Endothelial cell of umbilical vein (primary cell): ENCODE measurements at regions not wholly inside any gene's neighbourhood (a gene's known extent, or its start where the extent isn't known, plus 50 kb on each side); places are given as distances from the start of the nearest gene placed in this dataset.

ENCODE experiments used
- BruUV-seq: library from RNA; stranded (reverse); fragments of 400-500 nt; replicated peaks from 2 replicates; lab custom pipeline; 2021; lab: Mats Ljungman, UMichigan
- CTCF ChIA-PET: fragments of 300-600, 350-600 bp; sonication (Branson Sonifier 250); formaldehyde crosslinking; loops from one replicate; lab custom pipeline; 2021; ENCODE audit warnings: antibody characterized with exemption, inconsistent platforms; lab: Charles Lee
- POLR2A ChIA-PET: fragments of 300-600, 350-600 bp; sonication (Branson Sonifier 250); formaldehyde crosslinking; loops from one replicate; lab custom pipeline; 2021; ENCODE audit warnings: antibody characterized with exemption, inconsistent platforms; lab: Charles Lee
- DNase-seq: peaks from one replicate; pipeline ENCODE4 v3.0.0-alpha.2; 2011; ENCODE audit warnings: low read depth, low spot score
- FAIRE-seq: peaks from 2 replicates; lab custom pipeline; 2011; peaks lifted over from hg19 to GRCh38; lab: Jason Lieb, UNC
- H2AFZ ChIP-seq: 2 replicates; pipeline ENCODE4 v1.6.0; 2012; ENCODE audit warnings: low read depth, low read length, control low read depth, inconsistent platforms
- H3K27ac ChIP-seq: 2 replicates; pipeline ENCODE4 v1.5.1; 2011; ENCODE audit warnings: low read depth, mild to moderate bottlenecking, control low read depth, low read length, moderate library complexity; ENCODE audit not compliant: insufficient read depth
- H3K27me3 ChIP-seq, 2 experiments: 2 replicates each; pipeline versions ENCODE4 v1.6.0 to v1.6.1; 2011; ENCODE audit warnings: low read length in 2 of 2, mixed read lengths in 1 of 2; ENCODE audit not compliant: control insufficient read depth in 2 of 2, insufficient read depth in 2 of 2
- H3K36me3 ChIP-seq, 2 experiments: 2 replicates in 1 of 2; 3 replicates in 1 of 2; pipeline ENCODE4 v1.5.1; 2011; ENCODE audit warnings: low read length in 2 of 2, mild to moderate bottlenecking in 1 of 2, moderate library complexity in 1 of 2; ENCODE audit not compliant: control insufficient read depth in 2 of 2, insufficient read depth in 2 of 2; ENCODE audit errors: extremely low read depth in 1 of 2
- H3K4me1 ChIP-seq: 3 replicates; pipeline ENCODE4 v1.5.1; 2011; ENCODE audit warnings: mild to moderate bottlenecking, low read length; ENCODE audit not compliant: control insufficient read depth, insufficient read depth; ENCODE audit errors: extremely low read depth
- H3K4me2 ChIP-seq: 2 replicates; pipeline ENCODE4 v1.6.1; 2011; ENCODE audit warnings: low read length, control low read depth, mixed read lengths; ENCODE audit not compliant: insufficient read depth
- H3K4me3 ChIP-seq, 3 experiments: fragments of 200-600 bp in 1 of 3; sonication (generic), shearing (Covaris generic) in 1 of 3; replicated peaks in 1 of 3; 2 replicates each; pipeline ENCODE4 v1.5.1; 2011 to 2016; ENCODE audit warnings: control low read depth in 3 of 3, low read length in 3 of 3, mild to moderate bottlenecking in 2 of 3, inconsistent platforms in 1 of 3, low read depth in 1 of 3, moderate library complexity in 1 of 3; ENCODE audit not compliant: insufficient read depth in 1 of 3
- H3K79me2 ChIP-seq: 2 replicates; pipeline ENCODE4 v1.6.0; 2012; ENCODE audit warnings: low read length, inconsistent platforms; ENCODE audit not compliant: control insufficient read depth, insufficient read depth
- H3K9ac ChIP-seq: replicated peaks from 2 replicates; pipeline ENCODE3; 2011; ENCODE audit warnings: low read length, control low read depth; ENCODE audit not compliant: insufficient read depth; ENCODE audit errors: extremely low read depth
- H3K9me1 ChIP-seq: replicated peaks from 3 replicates; pipeline ENCODE4 v1.6.0; 2011; ENCODE audit warnings: mild to moderate bottlenecking, low read length; ENCODE audit not compliant: control insufficient read depth, insufficient read depth; ENCODE audit errors: extremely low read depth
- H3K9me3 ChIP-seq: replicated peaks from 2 replicates; pipeline ENCODE4 v1.5.1; 2012; ENCODE audit warnings: low read length, inconsistent platforms; ENCODE audit not compliant: control insufficient read depth, insufficient read depth
- H4K20me1 ChIP-seq: replicated peaks from 2 replicates; pipeline ENCODE3; 2011; ENCODE audit warnings: mild to moderate bottlenecking, low read length; ENCODE audit not compliant: control insufficient read depth, insufficient read depth; ENCODE audit errors: extremely low read depth
- CTCF ChIP-seq, 2 donors: IDR thresholded peaks; 1 replicate in 1 of 2; 2 replicates in 1 of 2; pipeline ENCODE4 v1.5.1; 2011; ENCODE audit warnings: low read length in 2 of 2, mild to moderate bottlenecking in 2 of 2, moderate library complexity in 2 of 2, control low read depth in 1 of 2, inconsistent platforms in 1 of 2, low read depth in 1 of 2; ENCODE audit not compliant: insufficient read depth in 1 of 2; ENCODE audit errors: extremely low read depth in 1 of 2
- EZH2 ChIP-seq: IDR thresholded peaks from 2 replicates; pipeline ENCODE4 v1.6.1; 2012; ENCODE audit warnings: borderline replicate concordance, low read depth, mild to moderate bottlenecking, moderate library complexity, low read length, inconsistent platforms; ENCODE audit not compliant: severe bottlenecking
- FOS ChIP-seq: IDR thresholded peaks from 2 replicates; pipeline ENCODE4 v1.6.1; 2011; ENCODE audit warnings: mild to moderate bottlenecking, low read length, moderate library complexity, borderline replicate concordance; ENCODE audit not compliant: insufficient read depth
- MAX ChIP-seq: IDR thresholded peaks from 2 replicates; pipeline ENCODE4 v1.6.1; 2011; ENCODE audit not compliant: insufficient read depth, insufficient read length
- MYC ChIP-seq: IDR thresholded peaks from one replicate; pipeline ENCODE4 v1.6.1; 2011; ENCODE audit warnings: mild to moderate bottlenecking, low read depth, low read length
- POLR2A ChIP-seq: IDR thresholded peaks from 2 replicates; pipeline ENCODE4 v1.6.1; 2012; ENCODE audit warnings: low read depth, mild to moderate bottlenecking, control low read depth, low read length
- POLR2AphosphoS5 ChIP-seq: IDR thresholded peaks from 2 replicates; pipeline ENCODE4 v1.6.1; 2012; ENCODE audit warnings: low read depth, mild to moderate bottlenecking, control low read depth, low read length, moderate library complexity; ENCODE audit not compliant: insufficient read depth
- dilution Hi-C: fragments of 300-500 bp; cut with MboI; formaldehyde crosslinking; loops from one replicate; pipeline ENCODE4 v1.15.0; 2019; ENCODE audit warnings: low sequenced_read_pairs; ENCODE audit not compliant: extremely low pct_ligation_motif_present
- intact Hi-C: fragments of 100-400 bp; cut with micrococcal nuclease; formaldehyde crosslinking; loops from one replicate; pipeline ENCODE4 v1.10.0; 2022

DNA sequence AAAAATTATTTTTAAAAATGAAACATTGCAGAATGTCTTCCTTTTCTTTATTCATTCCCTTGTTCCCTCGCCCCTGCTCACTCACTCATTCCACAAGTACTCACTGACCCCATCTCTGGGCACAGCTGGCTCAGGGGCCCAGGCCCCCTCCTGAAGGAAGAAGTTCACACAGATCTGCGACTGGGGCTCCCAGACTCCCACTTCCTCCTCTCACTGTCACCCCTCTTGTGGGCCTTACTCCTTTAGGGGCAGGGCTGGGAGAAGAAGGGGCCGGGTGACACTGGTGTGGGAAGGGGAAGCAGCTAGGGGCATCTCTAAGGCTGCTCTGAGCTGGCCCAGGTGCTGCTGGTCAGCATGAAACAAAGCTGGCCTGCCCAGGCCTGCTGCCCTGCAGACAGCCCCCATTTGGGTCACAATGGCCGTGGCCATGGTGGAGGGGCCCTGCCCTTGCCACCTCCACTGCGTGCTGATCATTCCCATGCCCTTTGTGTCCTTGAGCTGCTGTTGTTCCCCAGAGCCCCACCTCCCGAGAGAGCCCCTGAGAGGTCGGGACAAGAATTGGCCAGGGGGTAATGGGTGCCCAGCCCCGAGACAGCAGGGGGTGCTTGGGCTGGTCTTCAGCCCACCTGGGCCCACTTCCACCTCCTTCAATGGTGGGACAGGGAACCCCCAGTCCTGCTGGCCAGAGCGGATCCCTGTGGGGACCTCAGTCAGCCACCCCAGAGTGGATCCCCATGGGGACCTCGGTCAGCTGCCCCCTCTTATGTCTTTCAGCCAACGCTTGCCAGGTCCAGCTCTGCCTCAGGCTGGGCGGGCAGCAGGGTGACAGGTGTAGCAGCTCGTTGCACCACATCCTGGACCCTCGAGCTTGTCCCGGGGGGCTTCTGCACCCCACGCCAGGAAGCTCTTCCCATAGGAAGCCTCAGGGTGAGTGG is 212.4 kb upstream of the C14orf180 start:
- TF ChIP-seq MYC (no peak), POLR2AphosphoS5 (no peak), FOS (no peak), CTCF (IDR thresholded peaks at IDR 0.05; ENCODE audit: extremely low read depth in 1 of 2, insufficient read depth in 1 of 2, low read depth in 1 of 2, low read length in 2 of 2) (no peak), MAX (no peak), EZH2 (no peak), POLR2A (no peak)
- dilution Hi-C loops = no loop called here
- no peaks in the 10 kb centered on the region for H3K79me2 ChIP-seq
- no peak for DNase-seq
- no peak overlapping the region for H2AFZ ChIP-seq
- no peaks in the 10 kb centered on the region for H3K27me3 ChIP-seq
- H3K9ac ChIP-seq = no peak overlapping the region
- no peaks in the 10 kb centered on the region for H3K9me1 ChIP-seq
- BruUV-seq = no TSS peak
- ChIA-PET CTCF (no interaction called here), POLR2A (no interaction called here)
- H3K4me1 ChIP-seq = no peaks in the 10 kb centered on the region
- H4K20me1 ChIP-seq = no peaks in the 10 kb centered on the region
- H3K36me3 ChIP-seq = no peaks in the 10 kb centered on the region
- H3K4me3 ChIP-seq = no peak overlapping the region
- FAIRE-seq = no peak
- H3K4me2 ChIP-seq = no peak overlapping the region
- no peaks in the 10 kb centered on the region for H3K9me3 ChIP-seq
- intact Hi-C loops = no loop called here
- no peak overlapping the region for H3K27ac ChIP-seq
